ENCODE measurements at regions not wholly inside any gene's neighbourhood (a gene's known extent, or its start where the extent isn't known, plus 50 kb on each side); places are given as distances from the start of the nearest gene placed in this dataset.

DNA sequence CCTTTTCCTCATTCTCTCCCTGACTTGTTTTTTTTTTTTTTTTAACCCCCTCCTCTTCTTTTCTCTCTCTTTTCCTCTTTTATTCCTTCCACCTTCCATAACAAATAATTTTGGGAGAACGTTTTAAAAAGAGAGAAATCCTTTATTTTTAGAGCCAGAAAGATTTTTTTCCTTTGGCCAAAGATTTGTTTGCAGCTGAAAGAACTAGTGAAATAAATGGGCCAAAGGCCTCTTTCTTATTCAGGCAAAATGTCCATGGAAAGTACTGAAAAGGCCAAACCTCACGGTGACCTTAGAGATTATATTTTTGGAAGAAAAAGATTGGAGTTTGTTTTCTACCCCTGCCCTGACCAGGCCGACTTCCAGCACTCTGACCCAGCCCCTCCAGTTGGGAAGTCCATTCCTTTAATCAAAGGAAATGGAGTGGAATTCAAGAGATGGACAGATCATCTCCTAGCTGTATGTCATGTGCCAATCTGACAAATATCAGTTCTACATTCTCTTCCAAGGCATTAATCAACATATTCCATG, 214.3 kb upstream of the ADAMTS9 start:
- Histone ChIP-seq H3K27ac (no peak overlapping the region), H3K36me3 (no peaks in the 10 kb centered on the region), H3K9me3 (ENCODE audit: severe bottlenecking) (no peaks in the 10 kb centered on the region), H3K4me3 (ENCODE audit: low read depth, low read length) (no peak overlapping the region), H3K27me3 (ENCODE audit: insufficient read depth, low read depth, severe bottlenecking) (no peaks in the 10 kb centered on the region)
- TF ChIP-seq, protein P1, sequence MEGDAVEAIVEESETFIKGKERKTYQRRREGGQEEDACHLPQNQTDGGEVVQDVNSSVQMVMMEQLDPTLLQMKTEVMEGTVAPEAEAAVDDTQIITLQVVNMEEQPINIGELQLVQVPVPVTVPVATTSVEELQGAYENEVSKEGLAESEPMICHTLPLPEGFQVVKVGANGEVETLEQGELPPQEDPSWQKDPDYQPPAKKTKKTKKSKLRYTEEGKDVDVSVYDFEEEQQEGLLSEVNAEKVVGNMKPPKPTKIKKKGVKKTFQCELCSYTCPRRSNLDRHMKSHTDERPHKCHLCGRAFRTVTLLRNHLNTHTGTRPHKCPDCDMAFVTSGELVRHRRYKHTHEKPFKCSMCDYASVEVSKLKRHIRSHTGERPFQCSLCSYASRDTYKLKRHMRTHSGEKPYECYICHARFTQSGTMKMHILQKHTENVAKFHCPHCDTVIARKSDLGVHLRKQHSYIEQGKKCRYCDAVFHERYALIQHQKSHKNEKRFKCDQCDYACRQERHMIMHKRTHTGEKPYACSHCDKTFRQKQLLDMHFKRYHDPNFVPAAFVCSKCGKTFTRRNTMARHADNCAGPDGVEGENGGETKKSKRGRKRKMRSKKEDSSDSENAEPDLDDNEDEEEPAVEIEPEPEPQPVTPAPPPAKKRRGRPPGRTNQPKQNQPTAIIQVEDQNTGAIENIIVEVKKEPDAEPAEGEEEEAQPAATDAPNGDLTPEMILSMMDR (IDR thresholded peaks at IDR 0.05; ENCODE audit: low read depth, low read length) = no peak
- no peak for DNase-seq

DNA sequence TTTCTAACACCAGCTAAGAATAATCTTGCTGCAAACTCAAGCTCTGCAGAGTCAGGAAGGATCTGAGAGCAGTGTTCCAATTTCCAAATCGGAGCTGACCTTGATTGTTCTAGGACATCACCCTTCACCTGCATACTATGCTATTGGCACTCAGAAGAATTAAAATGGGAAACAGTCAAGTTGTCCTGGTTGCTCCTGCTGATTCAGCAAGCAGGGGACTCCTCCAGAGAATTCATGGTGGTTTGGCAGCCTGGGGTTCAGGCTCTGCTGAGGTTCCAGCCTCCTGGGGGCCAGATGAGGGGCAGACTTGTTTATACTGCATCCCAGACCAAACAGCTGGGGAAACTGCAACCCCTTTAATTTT, 213.7 kb upstream of the ADAMTS9 start:
- H3K27ac ChIP-seq = no peak overlapping the region
- DNase-seq = no peak
- no peak overlapping the region for H3K4me3 ChIP-seq (ENCODE audit: low read depth, low read length)
- H3K9me3 ChIP-seq (ENCODE audit: severe bottlenecking) = no peaks in the 10 kb centered on the region
- TF ChIP-seq, protein P1 (IDR thresholded peaks at IDR 0.05; ENCODE audit: low read depth, low read length) = no peak
- H3K36me3 ChIP-seq = no peaks in the 10 kb centered on the region
- no peaks in the 10 kb centered on the region for H3K27me3 ChIP-seq (ENCODE audit: insufficient read depth, low read depth, severe bottlenecking)

DNA sequence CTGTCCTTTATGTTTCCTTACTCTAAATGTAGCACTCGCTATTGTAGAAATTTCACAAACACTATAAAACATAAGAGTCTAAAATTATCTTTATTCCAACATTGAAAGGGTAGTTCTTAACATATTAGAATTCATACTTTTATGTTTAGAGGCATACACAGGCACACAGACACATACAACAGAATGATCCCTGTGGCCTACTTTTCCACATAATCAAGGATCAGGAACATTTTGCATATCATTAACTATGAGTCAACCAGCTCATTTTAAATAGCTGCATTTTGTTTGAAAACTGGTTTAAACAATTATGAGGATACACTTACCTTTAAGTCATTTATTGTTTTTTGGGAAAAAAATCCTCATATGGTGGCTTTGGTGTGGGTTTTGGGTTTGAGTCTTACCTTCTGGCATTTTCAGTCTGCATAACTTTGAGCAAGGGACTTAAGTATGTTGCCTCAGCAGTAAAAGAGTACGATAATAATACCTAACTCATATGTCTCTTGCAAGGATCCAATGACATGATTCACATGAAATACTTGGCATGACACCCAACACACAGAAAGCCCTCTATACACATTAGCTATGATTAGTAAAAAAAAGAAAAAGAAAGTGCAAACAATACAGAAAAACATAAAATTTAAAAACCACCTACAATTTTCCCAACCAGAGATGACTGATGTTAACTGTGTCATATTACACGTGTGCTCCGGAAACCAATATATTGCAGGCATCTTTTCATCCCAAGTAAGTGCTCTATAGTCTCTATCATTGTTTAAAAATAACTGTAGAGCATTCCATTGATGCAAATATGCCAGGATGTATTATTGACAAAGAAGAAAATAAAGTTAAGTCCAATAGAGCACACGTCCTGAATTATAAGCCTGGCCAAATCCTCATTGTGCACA, 213.1 kb upstream of the ADAMTS9 start:
- no peak overlapping the region for H3K27ac ChIP-seq
- H3K27me3 ChIP-seq (ENCODE audit: insufficient read depth, low read depth, severe bottlenecking) = no peaks in the 10 kb centered on the region
- TF ChIP-seq, protein P1 (IDR thresholded peaks at IDR 0.05; ENCODE audit: low read depth, low read length) = no peak
- H3K9me3 ChIP-seq (ENCODE audit: severe bottlenecking) = no peaks in the 10 kb centered on the region
- H3K36me3 ChIP-seq = no peaks in the 10 kb centered on the region
- no peak overlapping the region for H3K4me3 ChIP-seq (ENCODE audit: low read depth, low read length)
- DNase-seq = no peak

DNA sequence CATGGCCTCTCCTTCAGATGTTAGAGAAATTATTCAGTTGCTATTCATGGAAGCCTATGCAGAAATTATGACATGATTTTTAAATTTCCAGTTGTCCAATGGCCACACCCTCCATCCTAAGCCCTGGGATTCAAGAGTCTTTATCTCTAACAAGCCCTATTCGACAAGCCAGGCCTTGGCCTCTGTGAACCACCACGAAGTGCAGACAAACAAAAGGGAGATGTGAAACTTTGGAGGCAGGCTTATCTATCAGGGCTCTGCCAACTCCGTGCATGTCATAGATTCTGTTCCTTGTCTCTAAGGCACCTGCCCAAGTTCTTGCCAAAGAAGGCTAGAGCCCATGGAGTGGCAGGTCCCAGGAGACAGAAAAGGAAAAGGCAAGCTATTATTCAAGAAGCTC, 212.4 kb upstream of the ADAMTS9 start:
- Histone ChIP-seq H3K27ac (no peak overlapping the region), H3K36me3 (no peaks in the 10 kb centered on the region), H3K4me3 (ENCODE audit: low read depth, low read length) (no peak overlapping the region), H3K9me3 (ENCODE audit: severe bottlenecking) (no peaks in the 10 kb centered on the region), H3K27me3 (ENCODE audit: insufficient read depth, low read depth, severe bottlenecking) (no peaks in the 10 kb centered on the region)
- TF ChIP-seq, protein P1 (IDR thresholded peaks at IDR 0.05; ENCODE audit: low read depth, low read length) = no peak
- no peak for DNase-seq

DNA sequence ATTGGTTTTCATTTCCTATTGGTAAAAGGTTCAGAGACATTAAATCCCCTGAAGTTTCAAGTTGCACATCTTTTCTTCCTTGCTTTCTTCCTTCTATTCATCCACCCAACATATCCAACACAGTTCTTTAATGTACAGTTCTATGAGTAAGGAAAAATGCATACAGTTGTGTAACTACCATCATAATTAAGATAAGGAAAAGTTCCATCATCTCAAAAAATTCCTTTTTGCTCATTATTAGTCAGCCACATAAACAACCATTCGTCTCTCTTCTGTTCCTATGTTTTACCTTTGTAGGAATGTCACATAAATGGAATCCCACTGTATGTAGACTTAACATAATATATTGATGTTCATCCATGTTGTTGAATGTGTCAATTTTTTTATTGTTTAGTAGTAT, 211.1 kb upstream of the ADAMTS9 start:
- Histone ChIP-seq H3K9me3 (ENCODE audit: severe bottlenecking) (no peaks in the 10 kb centered on the region), H3K27me3 (ENCODE audit: insufficient read depth, low read depth, severe bottlenecking) (no peaks in the 10 kb centered on the region), H3K27ac (no peak overlapping the region), H3K36me3 (no peaks in the 10 kb centered on the region), H3K4me3 (ENCODE audit: low read depth, low read length) (no peak overlapping the region)
- TF ChIP-seq, protein P1 (IDR thresholded peaks at IDR 0.05; ENCODE audit: low read depth, low read length) = no peak
- no peak for DNase-seq

All from WERI-Rb-1 (cell line).